ENCODE measurements at regions not wholly inside any gene's neighbourhood (a gene's known extent, or its start where the extent isn't known, plus 50 kb on each side); places are given as distances from the start of the nearest gene placed in this dataset.
"Not testable (repeated sequence)": the region's sequence is repeated elsewhere in the genome, so short reads cannot be mapped to it uniquely, and the experiment has no call there.

DNA sequence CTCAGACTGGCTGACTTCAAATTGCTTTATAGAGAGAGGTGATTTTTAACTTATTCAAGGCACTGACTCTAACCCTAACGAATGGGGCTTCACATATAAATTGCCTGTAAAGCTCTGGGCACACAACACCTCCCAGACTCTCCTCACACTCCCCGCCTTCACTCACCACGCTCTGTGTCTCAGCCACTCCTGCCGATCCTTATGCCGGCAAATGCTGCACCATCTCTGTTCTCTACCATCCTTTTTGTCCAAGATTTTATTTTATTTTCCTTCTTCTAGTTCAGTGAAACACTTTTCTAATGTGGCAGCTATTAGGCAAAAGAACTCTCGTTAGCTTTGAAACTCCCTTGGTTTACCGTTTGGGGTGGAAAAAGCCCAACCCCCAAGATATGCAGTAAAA lies 446.1 kb upstream of the TMEM132C start:
- no peak for TF ChIP-seq CTCF (IDR thresholded peaks at IDR 0.05; ENCODE audit: insufficient read depth, missing control alignments)
- DNase-seq (ENCODE audit: insufficient read length, low spot score): no peak
- FAIRE-seq: no peak

- no peak for FAIRE-seq
- DNase-seq (ENCODE audit: insufficient read length, low spot score): no peak
- no peak for TF ChIP-seq CTCF (IDR thresholded peaks at IDR 0.05; ENCODE audit: insufficient read depth, missing control alignments)
Measured at GRCh38 chr12:127822809-127823411, 444.1 kb upstream of the TMEM132C start.

GRCh38 chr12:127823801-127824200 lies 443.2 kb upstream of the TMEM132C start:
- DNase-seq (ENCODE audit: insufficient read length, low spot score) (no peak), FAIRE-seq (no peak)
- TF ChIP-seq CTCF (IDR thresholded peaks at IDR 0.05; ENCODE audit: insufficient read depth, missing control alignments): no peak

- FAIRE-seq: no peak
- no peak for DNase-seq (ENCODE audit: insufficient read length, low spot score)
- no peak for TF ChIP-seq CTCF (IDR thresholded peaks at IDR 0.05; ENCODE audit: insufficient read depth, missing control alignments)
Measured at GRCh38 chr12:127829281-127830064, 437.5 kb upstream of the TMEM132C start.

- DNase-seq (ENCODE audit: insufficient read length, low spot score) (no peak), FAIRE-seq (no peak)
Measured at GRCh38 chr12:127830065-127830460, 436.9 kb upstream of the TMEM132C start.

DNA sequence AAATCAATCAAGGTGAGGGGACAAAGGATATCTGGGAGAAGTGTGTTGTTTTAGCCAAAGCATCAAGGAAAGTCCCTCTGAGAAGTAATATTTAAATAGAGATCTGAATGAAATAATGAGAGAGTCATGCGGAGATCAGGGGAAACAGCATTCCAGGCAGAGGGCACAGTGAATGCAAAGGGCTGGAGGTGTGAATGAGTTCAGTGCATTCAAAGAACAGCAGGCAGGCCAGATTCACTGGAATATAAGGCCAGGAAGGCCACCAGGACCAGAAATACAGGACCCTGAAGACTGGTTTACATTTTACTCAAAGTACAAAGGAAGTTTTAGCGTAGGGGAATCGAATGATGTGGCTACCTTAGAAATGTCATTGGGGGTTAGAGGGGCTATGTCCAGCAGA lies 436.2 kb upstream of the TMEM132C start:
- TF ChIP-seq CTCF (IDR thresholded peaks at IDR 0.05; ENCODE audit: insufficient read depth, missing control alignments): no peak
- FAIRE-seq (no peak), DNase-seq (ENCODE audit: insufficient read length, low spot score) (no peak)

More at GRCh38 chr12:127830065-127830460, 436.9 kb upstream of the TMEM132C start:
- TF ChIP-seq CTCF (IDR thresholded peaks at IDR 0.05; ENCODE audit: insufficient read depth, missing control alignments): no peak

GRCh38 chr12:127832172-127832571 lies 434.8 kb upstream of the TMEM132C start:
- no peak for TF ChIP-seq CTCF (IDR thresholded peaks at IDR 0.05; ENCODE audit: insufficient read depth, missing control alignments)
- no peak for FAIRE-seq

DNA sequence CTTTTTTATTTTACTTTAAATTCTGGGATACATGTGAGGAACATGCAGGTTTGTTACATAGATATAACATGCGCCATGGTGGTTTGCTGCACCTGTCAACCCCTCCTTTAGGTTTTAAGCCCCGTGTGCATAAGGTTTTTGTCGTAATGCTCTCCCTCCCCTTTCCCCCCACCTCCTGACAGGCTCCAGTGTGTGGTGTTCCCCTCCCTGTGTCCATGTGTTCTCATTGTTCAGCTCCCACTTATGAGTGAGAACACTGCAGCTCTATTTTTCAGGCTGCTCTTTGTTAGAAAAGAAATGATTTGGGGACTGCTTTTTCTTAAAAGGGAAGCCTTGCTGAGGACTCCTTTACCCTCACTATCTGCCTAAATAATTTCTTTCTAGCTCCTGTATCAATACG lies 430.2 kb upstream of the TMEM132C start:
- not testable (repeated sequence) for FAIRE-seq; DNase-seq (ENCODE audit: insufficient read length, low spot score)

More at GRCh38 chr12:127832172-127832571, 434.8 kb upstream of the TMEM132C start:
- DNase-seq (ENCODE audit: insufficient read length, low spot score): no peak
